Ovary (tissue), 7 donors: ENCODE measurements at regions not wholly inside any gene's neighbourhood (a gene's known extent, or its start where the extent isn't known, plus 50 kb on each side); places are given as distances from the start of the nearest gene placed in this dataset.

Experiments used
- DNase-seq, 5 donors: peaks; one replicate each; pipeline ENCODE4 v3.0.0-alpha.2; 2019 to 2020
- H3K27ac ChIP-seq, 2 donors: fragments of 200-600 bp; one replicate each; pipeline versions ENCODE4 v1.5.1 to v1.8.0; 2019 to 2022
- H3K27me3 ChIP-seq: fragments of 200-600 bp; one replicate; pipeline ENCODE4 v1.8.0; 2022
- H3K36me3 ChIP-seq: fragments of 200-600 bp; sonication (generic); one replicate; pipeline ENCODE4 v1.5.1; 2019
- H3K4me1 ChIP-seq: one replicate; pipeline ENCODE4 v1.8.1; 2013; ENCODE audit warnings: mild to moderate bottlenecking, moderate library complexity; ENCODE audit not compliant: insufficient read depth
- H3K4me3 ChIP-seq: fragments of 200-600 bp; sonication (generic); one replicate; pipeline ENCODE4 v1.5.1; 2017
- H3K9me3 ChIP-seq, 2 donors: fragments of 200-600 bp in 1 of 2; sonication (generic) in 1 of 2; one replicate each; pipeline versions ENCODE4 v1.5.1 to v1.8.1; 2013 to 2019; ENCODE audit warnings: mild to moderate bottlenecking in 1 of 2, moderate library complexity in 1 of 2
- CTCF ChIP-seq, 3 donors: fragments of 450-650 bp in 2 of 3; fragments of 200-600 bp in 1 of 3; IDR thresholded peaks; one replicate each; pipeline versions ENCODE4 v1.5.1 to v1.8.0; 2016 to 2022; ENCODE audit warnings: antibody characterized with exemption in 3 of 3, mild to moderate bottlenecking in 1 of 3
- EP300 ChIP-seq: sonication (generic); formaldehyde crosslinking; IDR thresholded peaks from one replicate; pipeline ENCODE4 v1.6.1; 2017; ENCODE audit warnings: antibody characterized with exemption
- POLR2A ChIP-seq: fragments of 450-650 bp; IDR thresholded peaks from one replicate; pipeline ENCODE4 v1.6.1; 2017; ENCODE audit warnings: antibody characterized with exemption, mild to moderate bottlenecking, moderate library complexity
- WGBS, 3 donors: extraction: QIAGEN DNeasy Blood & Tissue Kit in 1 of 3; methylation state at CpG; one replicate each; pipeline versions ENCODE4 v1.1.5 to v1.1.7; 2013 to 2017; 5-methylcytosine and 5-hydroxymethylcytosine counted together
- intact Hi-C, 4 donors: fragments of 100-400 bp; cut with DNase I; formaldehyde crosslinking; loops; one replicate each; pipeline versions ENCODE4 v1.11.0 to v1.15.1; 2022 to 2023
- donor health status: DM: no; HTN: no; CAD: no; lungs with moderate emphysema.
- donor health status: DM: no; HTN: no; CAD: no.
- donor health status: Bipolar disorder and iron deficiency.
- donor health status: DM: no; HTN: no; CAD: no.
- donor health status: DM: yes; HTN: yes; CAD: no.

GRCh38 chr9:86535406-86535915, 181.3 kb upstream of the TUT7 start:
- intact Hi-C loops: no loop called here
- no peak overlapping the region for H3K4me3 ChIP-seq
- H3K27ac ChIP-seq: no peak overlapping the region

GRCh38 chr9:86534572-86535258, 180.5 kb upstream of the TUT7 start:
- 33 to 50% (median 49%) methylated on average over 4 of the region's 4 CpGs for WGBS, 3 donors
- Histone ChIP-seq H3K9me3 (no peaks in the 10 kb centered on the region), H3K4me3 (no peak overlapping the region), H3K27me3 (no peaks in the 10 kb centered on the region), H3K4me1 (no peaks in the 10 kb centered on the region), H3K36me3 (no peaks in the 10 kb centered on the region), H3K27ac (no peak overlapping the region)
- intact Hi-C loops: no loop called here
- TF ChIP-seq CTCF (IDR thresholded peaks at IDR 0.05) (no peak), POLR2A (no peak), EP300 (no peak)
- DNase-seq: no peak

More at GRCh38 chr9:86535406-86535915, 181.3 kb upstream of the TUT7 start:
- no peak for DNase-seq
- WGBS, 3 donors: 88 to 92% (median 89%) methylated on average over 5 of the region's 5 CpGs
- TF ChIP-seq POLR2A (no peak), EP300 (no peak), CTCF (IDR thresholded peaks at IDR 0.05) (no peak)
- no peaks in the 10 kb centered on the region for H3K36me3 ChIP-seq
- no peaks in the 10 kb centered on the region for H3K4me1 ChIP-seq
- no peaks in the 10 kb centered on the region for H3K27me3 ChIP-seq
- H3K9me3 ChIP-seq: no peaks in the 10 kb centered on the region

- intact Hi-C loops: no loop called here
- Histone ChIP-seq H3K36me3 (no peaks in the 10 kb centered on the region), H3K4me3 (no peak overlapping the region), H3K4me1 (no peaks in the 10 kb centered on the region), H3K27ac (no peak overlapping the region), H3K27me3 (no peaks in the 10 kb centered on the region), H3K9me3 (no peaks in the 10 kb centered on the region)
- no peak for DNase-seq
- WGBS, 3 donors: 93 to 95% (median 95%) methylated on average over 4 of the region's 4 CpGs
- TF ChIP-seq CTCF (IDR thresholded peaks at IDR 0.05): no peak
- TF ChIP-seq EP300: no peak
- TF ChIP-seq POLR2A: no peak
These were observed 177.9 kb upstream of the TUT7 start for GRCh38 chr9:86531971-86532640.

GRCh38 chr9:86531273-86531970, 177.2 kb upstream of the TUT7 start:
- 80 to 86% (median 85%) methylated on average over 6 of the region's 6 CpGs for WGBS, 3 donors
- no peak for DNase-seq
- no peaks in the 10 kb centered on the region for H3K36me3 ChIP-seq
- H3K4me1 ChIP-seq: no peaks in the 10 kb centered on the region
- no peak overlapping the region for H3K27ac ChIP-seq
- no peak overlapping the region for H3K4me3 ChIP-seq
- intact Hi-C loops: no loop called here
- H3K9me3 ChIP-seq: no peaks in the 10 kb centered on the region
- TF ChIP-seq POLR2A (no peak), EP300 (no peak), CTCF (IDR thresholded peaks at IDR 0.05) (no peak)
- H3K27me3 ChIP-seq: no peaks in the 10 kb centered on the region
